RWPE2 (cell line): ENCODE measurements at regions not wholly inside any gene's neighbourhood (a gene's known extent, or its start where the extent isn't known, plus 50 kb on each side); places are given as distances from the start of the nearest gene placed in this dataset.

ENCODE experiments used
- ATAC-seq: fragments of 200-7000 bp; cut with Tn5 transposase; 3 replicates; pipeline ENCODE4 v1.9.1; 2021; ENCODE audit warnings: low read depth
- DNase-seq: peaks from one replicate; pipeline ENCODE4 v3.0.0-alpha.2; 2020; ENCODE audit warnings: low spot score
- H3K27ac ChIP-seq: fragments of 450-650 bp; 2 replicates; pipeline ENCODE4 v1.5.1; 2017; ENCODE audit warnings: mild to moderate bottlenecking; ENCODE audit not compliant: poor library complexity, severe bottlenecking
- H3K27me3 ChIP-seq: fragments of 250-450 bp; sonication (Bioruptor Pico); 2 replicates; pipeline ENCODE4 v1.5.1; 2021; ENCODE audit warnings: mild to moderate bottlenecking, moderate library complexity; ENCODE audit not compliant: insufficient read depth, poor library complexity, severe bottlenecking
- H3K36me3 ChIP-seq: fragments of 250-450 bp; sonication (Bioruptor Pico); 2 replicates; pipeline ENCODE4 v1.5.1; 2020; ENCODE audit warnings: low read depth, mild to moderate bottlenecking, moderate library complexity
- H3K4me1 ChIP-seq: fragments of 250-450 bp; sonication (Bioruptor Pico); 2 replicates; pipeline ENCODE4 v1.5.1; 2021; ENCODE audit warnings: mild to moderate bottlenecking, moderate library complexity; ENCODE audit not compliant: insufficient read depth, poor library complexity, severe bottlenecking
- H3K4me3 ChIP-seq: fragments of 250-450 bp; sonication (Bioruptor Pico); 2 replicates; pipeline ENCODE4 v1.5.1; 2021; ENCODE audit warnings: mild to moderate bottlenecking, moderate library complexity; ENCODE audit not compliant: severe bottlenecking
- H3K9me3 ChIP-seq: fragments of 250-450 bp; sonication (Bioruptor Pico); 2 replicates; pipeline ENCODE4 v1.5.1; 2021; ENCODE audit warnings: mild to moderate bottlenecking, moderate library complexity; ENCODE audit not compliant: severe bottlenecking
- TF ChIP-seq, protein P1 (sequence below): fragments of 450-650 bp; IDR thresholded peaks from one replicate; pipeline ENCODE4 v1.5.1; 2017; ENCODE audit warnings: mild to moderate bottlenecking, moderate library complexity; ENCODE audit not compliant: poor library complexity, severe bottlenecking

DNA sequence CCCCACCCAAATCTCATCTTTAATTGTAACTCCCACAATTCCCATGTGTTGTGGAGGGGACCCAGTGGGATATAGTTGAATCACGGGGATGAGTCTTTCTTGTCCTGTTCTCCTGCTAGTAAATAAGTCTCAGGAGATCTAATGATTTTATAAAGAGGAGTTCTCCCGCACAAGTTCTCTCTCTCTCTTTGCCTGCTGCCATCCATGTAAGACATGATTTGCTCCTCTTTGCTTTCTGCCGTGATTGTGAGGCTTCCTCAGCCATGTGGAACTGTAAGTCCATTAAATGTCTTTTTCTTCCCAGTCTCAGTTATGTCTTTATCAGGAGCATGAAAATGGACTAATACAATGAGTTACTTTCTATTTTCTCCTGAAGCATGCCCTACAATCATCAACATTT is 1158.5 kb downstream of the CDH18 start:
- peaks cover 2% of the 10 kb centered on the region for H3K27me3 ChIP-seq
- DNase-seq (no peak), ATAC-seq (no peak)
- TF ChIP-seq, protein P1, sequence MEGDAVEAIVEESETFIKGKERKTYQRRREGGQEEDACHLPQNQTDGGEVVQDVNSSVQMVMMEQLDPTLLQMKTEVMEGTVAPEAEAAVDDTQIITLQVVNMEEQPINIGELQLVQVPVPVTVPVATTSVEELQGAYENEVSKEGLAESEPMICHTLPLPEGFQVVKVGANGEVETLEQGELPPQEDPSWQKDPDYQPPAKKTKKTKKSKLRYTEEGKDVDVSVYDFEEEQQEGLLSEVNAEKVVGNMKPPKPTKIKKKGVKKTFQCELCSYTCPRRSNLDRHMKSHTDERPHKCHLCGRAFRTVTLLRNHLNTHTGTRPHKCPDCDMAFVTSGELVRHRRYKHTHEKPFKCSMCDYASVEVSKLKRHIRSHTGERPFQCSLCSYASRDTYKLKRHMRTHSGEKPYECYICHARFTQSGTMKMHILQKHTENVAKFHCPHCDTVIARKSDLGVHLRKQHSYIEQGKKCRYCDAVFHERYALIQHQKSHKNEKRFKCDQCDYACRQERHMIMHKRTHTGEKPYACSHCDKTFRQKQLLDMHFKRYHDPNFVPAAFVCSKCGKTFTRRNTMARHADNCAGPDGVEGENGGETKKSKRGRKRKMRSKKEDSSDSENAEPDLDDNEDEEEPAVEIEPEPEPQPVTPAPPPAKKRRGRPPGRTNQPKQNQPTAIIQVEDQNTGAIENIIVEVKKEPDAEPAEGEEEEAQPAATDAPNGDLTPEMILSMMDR = no peak
- no peaks in the 10 kb centered on the region for H3K9me3 ChIP-seq
- H3K4me3 ChIP-seq = no peak overlapping the region
- H3K27ac ChIP-seq = no peak overlapping the region
- H3K4me1 ChIP-seq = no peaks in the 10 kb centered on the region
- no peaks in the 10 kb centered on the region for H3K36me3 ChIP-seq

DNA sequence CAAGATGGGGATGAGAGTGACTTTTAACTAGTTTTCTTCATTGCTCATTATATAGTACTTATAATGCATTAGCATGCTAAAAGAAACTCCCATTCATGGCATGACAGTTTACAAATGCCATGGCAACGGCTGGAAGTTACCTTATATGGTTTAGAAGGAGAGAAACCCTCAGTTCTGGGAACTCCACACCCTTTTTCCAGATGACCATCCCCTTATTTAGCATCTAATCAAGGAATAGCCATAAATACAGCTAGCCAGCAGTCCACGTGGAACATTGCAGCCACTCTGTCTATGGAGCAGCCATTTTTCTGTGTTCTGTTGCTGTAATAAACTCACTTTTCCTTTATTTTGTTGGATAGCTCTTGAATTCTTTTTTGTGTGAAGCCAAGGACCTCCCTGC is 1137.8 kb downstream of the CDH18 start:
- H3K36me3 ChIP-seq = no peaks in the 10 kb centered on the region
- no peak for ATAC-seq
- TF ChIP-seq, protein P1 = no peak
- no peaks in the 10 kb centered on the region for H3K27me3 ChIP-seq
- no peak for DNase-seq
- H3K27ac ChIP-seq = no peak overlapping the region
- no peak overlapping the region for H3K4me3 ChIP-seq
- no peaks in the 10 kb centered on the region for H3K4me1 ChIP-seq
- no peaks in the 10 kb centered on the region for H3K9me3 ChIP-seq

DNA sequence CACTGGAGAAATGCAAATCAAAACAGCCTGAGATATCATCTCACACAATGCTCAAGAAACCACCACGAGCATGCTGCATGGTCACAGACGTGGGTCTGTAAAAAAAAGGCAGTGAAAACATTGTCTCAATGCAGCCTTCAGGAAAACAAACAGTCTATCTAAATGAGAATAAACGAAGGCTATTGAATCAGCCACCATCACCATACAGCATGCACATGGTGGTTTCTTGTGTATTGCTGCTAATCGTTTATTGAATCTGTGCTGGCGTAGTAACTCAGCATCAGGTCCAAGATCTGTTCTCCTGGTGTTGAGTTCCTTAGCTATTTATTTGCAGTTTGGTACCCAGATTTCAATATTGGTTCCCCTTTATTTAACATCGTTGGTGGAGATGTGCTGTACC is 1115.0 kb downstream of the CDH18 start:
- Histone ChIP-seq H3K36me3 (no peaks in the 10 kb centered on the region), H3K27me3 (no peaks in the 10 kb centered on the region), H3K27ac (no peak overlapping the region), H3K4me3 (no peak overlapping the region), H3K4me1 (no peaks in the 10 kb centered on the region), H3K9me3 (no peaks in the 10 kb centered on the region)
- no peak for DNase-seq
- ATAC-seq = no peak
- TF ChIP-seq, protein P1 = no peak

GRCh38 chr5:18876565-18876964 is 1111.4 kb downstream of the CDH18 start:
- TF ChIP-seq, protein P1 = no peak
- no peak for DNase-seq
- Histone ChIP-seq H3K4me3 (no peak overlapping the region), H3K9me3 (no peaks in the 10 kb centered on the region), H3K4me1 (peaks cover 3% of the 10 kb centered on the region), H3K27me3 (no peaks in the 10 kb centered on the region), H3K27ac (no peak overlapping the region), H3K36me3 (no peaks in the 10 kb centered on the region)
- no peak for ATAC-seq

GRCh38 chr5:18881615-18882014 is 1106.4 kb downstream of the CDH18 start:
- TF ChIP-seq, protein P1 = no peak
- H3K27ac ChIP-seq = no peak overlapping the region
- H3K4me1 ChIP-seq = peaks cover 13% of the 10 kb centered on the region
- peak; percentile 66; the same call in 2 of the 3 replicates for ATAC-seq
- H3K9me3 ChIP-seq = no peaks in the 10 kb centered on the region
- no peak overlapping the region for H3K4me3 ChIP-seq
- no peak for DNase-seq
- no peaks in the 10 kb centered on the region for H3K27me3 ChIP-seq
- H3K36me3 ChIP-seq = no peaks in the 10 kb centered on the region
